ENCODE measurements at regions not wholly inside any gene's neighbourhood (a gene's known extent, or its start where the extent isn't known, plus 50 kb on each side); places are given as distances from the start of the nearest gene placed in this dataset.

GRCh38 chr1:212192261-212192998 lies 92.8 kb upstream of the PPP2R5A start:
- DNase-seq = no peak

GRCh38 chr1:212196355-212196754 lies 88.9 kb upstream of the PPP2R5A start:
- DNase-seq = no peak

GRCh38 chr1:212201461-212201860 lies 83.7 kb upstream of the PPP2R5A start:
- no peak for DNase-seq

GRCh38 chr1:212203630-212204029 lies 81.6 kb upstream of the PPP2R5A start:
- DNase-seq = no peak

- no peak for DNase-seq
These were observed 80.2 kb upstream of the PPP2R5A start for GRCh38 chr1:212205006-212205405.

- no peak for DNase-seq
These were observed 79.4 kb upstream of the PPP2R5A start for GRCh38 chr1:212205843-212206242.

- no peak for DNase-seq
These were observed 78.1 kb upstream of the PPP2R5A start for GRCh38 chr1:212207118-212207517.

- no peak for DNase-seq
These were observed 77.2 kb upstream of the PPP2R5A start for GRCh38 chr1:212207822-212208520.

GRCh38 chr1:212208978-212209644 lies 76.1 kb upstream of the PPP2R5A start:
- no peak for DNase-seq

- no peak for DNase-seq
These were observed 73.8 kb upstream of the PPP2R5A start for GRCh38 chr1:212211371-212211770.

GRCh38 chr1:212212343-212212742 lies 72.9 kb upstream of the PPP2R5A start:
- no peak for DNase-seq

- no peak for DNase-seq
These were observed 72.3 kb upstream of the PPP2R5A start for GRCh38 chr1:212212906-212213305.

- DNase-seq = no peak
These were observed 71.4 kb upstream of the PPP2R5A start for GRCh38 chr1:212213784-212214183.

- no peak for DNase-seq
These were observed 70.9 kb upstream of the PPP2R5A start for GRCh38 chr1:212214325-212214724.

GRCh38 chr1:212215910-212216309 lies 69.3 kb upstream of the PPP2R5A start:
- DNase-seq = no peak

- no peak for DNase-seq
These were observed 67.6 kb upstream of the PPP2R5A start for GRCh38 chr1:212217633-212218032.

GRCh38 chr1:212218065-212218464 lies 67.1 kb upstream of the PPP2R5A start:
- no peak for DNase-seq

GRCh38 chr1:212218911-212219310 lies 66.3 kb upstream of the PPP2R5A start:
- no peak for DNase-seq

GRCh38 chr1:212219679-212220463 lies 65.3 kb upstream of the PPP2R5A start:
- DNase-seq = no peak

GRCh38 chr1:212221801-212222200 lies 63.4 kb upstream of the PPP2R5A start:
- DNase-seq = no peak

GRCh38 chr1:212224102-212224501 lies 61.1 kb upstream of the PPP2R5A start:
- no peak for DNase-seq

- no peak for DNase-seq
These were observed 59.8 kb upstream of the PPP2R5A start for GRCh38 chr1:212225416-212225815.

GRCh38 chr1:212225871-212226302 lies 59.3 kb upstream of the PPP2R5A start:
- DNase-seq = no peak
